Activated CD8-positive, alpha-beta memory T cell treated with anti-CD3 and anti-CD28 coated beads, Interleukin-2, amount 50 U/mL, for 24 hours (primary cell): ENCODE measurements at regions not wholly inside any gene's neighbourhood (a gene's known extent, or its start where the extent isn't known, plus 50 kb on each side); places are given as distances from the start of the nearest gene placed in this dataset.

Experiments
- DNase-seq: peaks from one replicate; pipeline ENCODE4 v3.0.0-alpha.2; 2020; ENCODE audit errors: extremely low read depth

DNA sequence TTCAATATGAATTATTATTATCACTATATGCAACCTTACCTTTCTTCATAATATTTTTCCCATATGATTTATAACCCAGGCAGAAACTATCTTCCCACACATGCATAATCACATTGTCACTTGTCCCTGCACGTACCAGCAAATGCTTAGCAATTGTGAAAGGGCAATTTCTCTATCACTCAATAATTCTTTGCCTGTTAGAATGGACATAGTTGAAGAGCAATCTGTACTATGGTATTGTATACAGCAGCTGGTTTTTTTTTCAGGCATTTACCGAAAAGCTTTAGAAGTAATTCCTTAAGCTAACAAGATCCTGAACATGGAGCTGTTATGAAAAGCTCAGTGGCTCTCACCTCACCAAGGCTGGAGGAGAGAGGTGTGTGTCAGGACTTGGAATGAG is 999.5 kb downstream of the TUSC7 start:
- no peak for DNase-seq

- no peak for DNase-seq
Observed at GRCh38 chr3:117710501-117710900, 1000.9 kb downstream of the TUSC7 start.

GRCh38 chr3:117719316-117719926 is 1009.8 kb downstream of the TUSC7 start:
- no peak for DNase-seq

- DNase-seq: no peak
Observed at GRCh38 chr3:117721866-117722265, 1012.3 kb downstream of the TUSC7 start.

- DNase-seq: no peak
Observed at GRCh38 chr3:117722856-117723255, 1013.3 kb downstream of the TUSC7 start.

DNA sequence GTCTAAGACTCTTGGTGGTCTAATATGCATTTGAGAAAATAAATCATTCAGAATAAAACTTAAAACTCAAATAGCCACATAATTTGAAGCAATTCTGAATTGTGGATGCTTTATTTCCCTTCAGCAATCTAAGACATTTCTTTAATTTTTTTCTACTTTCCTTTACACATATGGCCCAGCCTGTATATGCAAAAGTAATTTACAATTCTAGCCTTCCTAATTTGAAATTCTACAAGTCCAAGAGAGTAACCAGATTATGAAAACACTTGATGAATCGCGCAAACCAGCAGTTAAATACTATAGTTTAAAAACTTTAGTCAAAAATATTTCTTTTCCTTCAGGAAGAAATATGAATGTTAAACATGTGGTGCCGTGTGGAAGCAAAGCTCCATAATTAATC is 1014.2 kb downstream of the TUSC7 start:
- no peak for DNase-seq

- no peak for DNase-seq
Observed at GRCh38 chr3:117725314-117725713, 1015.7 kb downstream of the TUSC7 start.

- DNase-seq: no peak
Observed at GRCh38 chr3:117726776-117727175, 1017.2 kb downstream of the TUSC7 start.

DNA sequence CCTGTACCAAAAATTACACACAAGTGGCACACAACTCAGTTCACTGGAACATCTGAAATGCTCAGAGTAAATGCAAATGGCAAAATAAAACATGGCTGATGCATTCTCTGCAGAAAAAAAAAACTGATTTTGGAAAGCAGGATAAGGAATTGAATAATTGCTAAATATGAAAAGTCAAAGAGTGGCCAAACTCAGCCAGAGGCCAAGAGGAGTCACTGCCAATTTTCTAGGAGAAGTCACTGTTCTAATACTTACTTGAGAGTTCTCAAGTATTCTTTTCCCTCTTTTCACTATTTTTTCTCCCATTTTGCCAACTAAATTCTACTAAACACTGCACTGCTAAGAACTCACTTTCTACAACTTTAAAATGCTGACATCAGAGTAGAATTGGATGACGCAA is 1018.6 kb downstream of the TUSC7 start:
- no peak for DNase-seq

GRCh38 chr3:117734496-117734895 is 1024.9 kb downstream of the TUSC7 start:
- DNase-seq: no peak

DNA sequence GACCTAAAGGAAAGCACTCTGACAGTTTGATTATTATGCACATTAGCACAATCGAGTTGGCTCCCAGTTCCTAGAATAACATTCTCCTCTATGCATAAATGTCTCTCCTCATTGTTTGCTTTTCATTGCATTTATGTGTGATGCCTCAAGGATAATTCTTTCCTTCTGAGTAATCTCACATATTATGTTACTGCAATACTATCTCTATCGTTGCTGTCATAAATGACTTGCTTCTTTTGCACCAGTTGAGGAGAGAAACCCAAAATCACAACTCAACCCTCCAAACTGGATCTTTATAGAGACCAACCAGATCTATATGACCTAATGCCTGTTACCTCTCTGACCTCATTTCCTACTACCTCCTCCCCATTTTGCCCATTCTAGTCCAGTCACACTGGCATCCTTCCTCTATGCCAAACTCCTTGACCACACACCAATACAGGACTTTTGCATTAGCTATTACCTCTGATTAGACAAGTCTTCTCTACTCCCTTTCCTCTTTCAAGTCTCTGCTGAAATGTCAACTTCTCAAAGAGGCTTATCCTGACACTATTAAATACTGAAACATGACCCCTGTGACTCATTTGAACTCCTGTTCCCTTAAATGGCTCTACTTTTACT is 1026.0 kb downstream of the TUSC7 start:
- DNase-seq: no peak

DNA sequence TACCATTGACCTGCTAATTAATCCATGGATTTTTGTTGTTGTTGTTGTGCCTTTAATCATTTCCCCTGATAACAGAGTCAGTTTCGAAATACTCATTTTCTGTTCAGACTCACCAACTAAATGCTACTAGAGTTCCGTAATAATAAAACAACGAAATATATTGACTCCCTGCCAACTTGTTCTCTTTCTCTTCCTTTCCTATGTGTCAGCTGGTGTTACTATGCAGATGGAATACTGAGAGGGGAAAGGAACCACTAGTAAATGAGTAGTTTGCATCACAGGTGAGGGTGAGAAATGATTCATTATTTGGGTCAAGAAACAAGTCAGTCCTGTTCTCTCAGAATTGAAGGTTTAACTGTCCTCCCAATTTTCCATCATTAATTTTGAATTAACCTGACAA is 1027.3 kb downstream of the TUSC7 start:
- DNase-seq: no peak

DNA sequence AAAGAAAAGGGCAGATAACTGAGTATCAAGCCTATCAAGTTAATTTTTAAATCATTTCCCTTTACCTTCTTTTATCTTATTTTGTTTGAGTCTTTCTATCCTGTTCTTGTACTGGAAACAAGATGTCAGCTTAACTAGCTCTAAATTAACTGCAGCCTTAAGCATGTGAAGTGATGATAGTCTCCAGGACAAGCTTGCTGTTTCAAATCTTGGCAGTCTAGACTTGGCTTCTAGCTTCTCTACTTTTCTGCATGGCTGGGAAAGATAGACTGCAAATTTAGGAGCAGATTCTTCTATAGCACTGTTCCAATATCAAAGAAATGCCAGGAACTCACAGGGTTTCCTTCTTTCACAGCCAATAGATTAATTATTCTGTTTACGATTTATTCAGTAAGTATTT is 1034.4 kb downstream of the TUSC7 start:
- no peak for DNase-seq

GRCh38 chr3:117744935-117745334 is 1035.4 kb downstream of the TUSC7 start:
- no peak for DNase-seq

- no peak for DNase-seq
Observed at GRCh38 chr3:117745516-117745915, 1035.9 kb downstream of the TUSC7 start.

- DNase-seq: no peak
Observed at GRCh38 chr3:117746066-117746465, 1036.5 kb downstream of the TUSC7 start.

DNA sequence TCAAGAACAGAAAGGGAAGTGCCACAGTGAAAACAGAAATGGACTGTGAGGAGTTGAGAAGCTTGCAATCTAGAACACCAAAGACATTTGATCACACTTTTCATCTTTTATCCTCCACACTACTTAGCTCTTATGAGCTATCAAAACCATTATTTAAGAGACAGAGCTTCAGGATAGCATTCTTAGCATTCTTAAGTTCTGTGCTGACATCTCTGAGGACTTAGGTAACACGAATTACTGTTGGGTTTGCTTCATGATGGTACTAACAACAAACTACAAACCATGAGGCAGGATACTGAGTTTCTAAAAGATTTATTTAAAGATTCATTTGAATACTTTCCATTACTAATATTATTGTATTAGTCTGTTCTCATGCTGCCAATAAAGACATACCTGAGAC is 1038.6 kb downstream of the TUSC7 start:
- DNase-seq: no peak

DNA sequence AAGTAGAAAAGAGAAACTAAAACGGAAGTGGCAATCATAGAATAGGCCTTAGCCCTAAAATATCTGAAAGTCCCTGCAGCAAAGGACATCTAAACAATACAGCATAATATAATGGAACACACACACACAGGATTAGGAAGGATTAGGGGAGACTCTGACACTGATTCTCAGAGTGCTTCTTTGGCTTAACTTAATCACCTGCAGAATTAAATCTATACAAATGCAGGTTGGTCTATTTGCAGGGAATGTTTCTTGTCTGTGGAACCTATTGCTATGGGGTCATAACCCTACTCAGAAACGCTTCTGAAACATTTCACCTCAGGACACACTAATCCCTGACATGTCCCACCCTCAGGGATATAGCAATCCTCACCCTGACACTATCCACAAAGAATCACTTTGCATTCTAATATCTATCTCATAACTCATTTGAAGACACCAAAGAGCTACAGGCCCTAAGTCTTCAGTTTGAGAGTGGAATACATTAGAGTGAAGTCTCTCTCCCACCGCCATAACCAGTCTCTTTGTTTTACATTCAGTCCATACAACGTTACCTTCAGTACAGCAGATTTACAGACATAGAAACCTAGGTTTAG is 1041.2 kb downstream of the TUSC7 start:
- DNase-seq: no peak

GRCh38 chr3:117751651-117752050 is 1042.1 kb downstream of the TUSC7 start:
- no peak for DNase-seq

GRCh38 chr3:117752984-117753717 is 1043.6 kb downstream of the TUSC7 start:
- no peak for DNase-seq

- no peak for DNase-seq
Observed at GRCh38 chr3:117754058-117754457, 1044.5 kb downstream of the TUSC7 start.

DNA sequence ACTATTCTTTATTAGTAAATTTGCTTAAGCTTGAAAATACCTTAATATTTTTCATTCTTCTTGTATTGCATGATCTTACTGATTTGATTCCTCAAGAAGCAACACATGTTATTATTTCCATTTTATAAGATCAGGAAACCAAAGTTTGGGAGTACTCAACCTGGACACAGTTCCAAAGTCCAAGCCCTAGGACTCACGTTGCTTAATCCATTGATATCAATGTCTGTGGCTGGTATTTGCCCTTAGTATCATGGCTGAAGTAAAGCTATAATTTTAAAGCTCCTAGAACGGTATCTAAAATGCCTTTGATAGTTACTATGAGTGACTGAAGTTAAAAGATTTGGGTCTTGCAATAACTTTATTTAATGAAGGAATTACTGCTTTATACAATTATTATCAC is 1045.3 kb downstream of the TUSC7 start:
- no peak for DNase-seq

DNA sequence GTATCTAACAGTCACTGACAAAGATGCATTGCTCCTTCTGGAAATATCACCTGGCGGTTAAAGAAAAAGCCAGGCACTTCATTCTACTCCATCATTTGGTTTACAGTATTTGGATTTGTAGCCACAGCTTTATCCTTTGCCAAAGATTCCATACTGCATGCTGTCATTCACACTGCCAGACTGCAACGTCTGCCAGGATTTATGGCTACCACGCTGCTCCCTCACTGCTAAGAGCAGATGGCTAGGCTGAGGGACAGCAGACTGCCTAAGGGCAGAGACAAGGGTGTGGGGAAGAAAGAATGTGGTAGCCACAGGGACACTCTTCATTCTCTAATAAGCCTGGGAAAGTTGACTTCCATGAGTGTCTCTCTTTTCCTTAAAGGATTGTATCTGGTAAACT is 1047.0 kb downstream of the TUSC7 start:
- no peak for DNase-seq
